ENCODE measurements at regions not wholly inside any gene's neighbourhood (a gene's known extent, or its start where the extent isn't known, plus 50 kb on each side); places are given as distances from the start of the nearest gene placed in this dataset.

DNA sequence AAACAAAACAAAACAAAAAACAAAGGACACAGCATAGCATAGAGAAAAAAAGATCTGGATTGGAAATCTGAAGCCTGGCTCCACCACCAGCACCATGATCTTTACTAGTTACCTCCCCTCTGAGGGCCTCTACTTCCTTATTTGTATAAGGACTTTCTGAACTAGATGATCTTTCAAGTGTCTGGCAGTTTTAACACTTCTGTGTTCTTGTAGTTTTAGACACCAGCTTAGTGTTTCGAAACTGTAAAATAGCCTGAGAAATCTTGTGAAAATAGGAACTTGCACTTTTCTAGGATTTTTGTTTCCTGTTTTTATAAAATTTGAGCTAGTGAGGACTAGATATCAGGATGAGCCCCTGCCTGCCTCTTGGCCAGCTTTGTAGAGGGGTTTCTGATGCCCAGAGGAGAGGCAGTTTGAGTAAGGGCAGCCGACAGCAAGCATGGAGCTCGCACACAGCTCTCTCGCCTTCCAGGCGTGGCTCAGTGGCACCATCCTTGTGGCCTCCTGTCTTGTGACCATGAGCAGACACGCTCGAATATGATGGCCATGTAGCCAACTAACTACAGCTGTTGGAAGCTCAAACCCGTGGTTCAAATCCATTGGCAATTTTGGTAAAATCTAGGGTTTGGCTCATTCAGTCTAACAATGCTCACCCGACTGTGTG lies 319.0 kb downstream of the KCNRG start:
- Histone ChIP-seq H3K27me3 (no peaks in the 10 kb centered on the region), H3K9me3 (no peaks in the 10 kb centered on the region), H3K4me3 (no peak overlapping the region), H3K27ac (peak overlapping the region in 2 of 4 donors; percentile 62 to 69), H3K4me1 (peaks cover 3 to 12% (median 11%) of the 10 kb centered on the region in 4 donors), H3K36me3 (no peaks in the 10 kb centered on the region)
- peak; percentile 68 to 81 for ATAC-seq (ENCODE audit: low FRiP score in 2 of 2)
- TF ChIP-seq, protein P1, sequence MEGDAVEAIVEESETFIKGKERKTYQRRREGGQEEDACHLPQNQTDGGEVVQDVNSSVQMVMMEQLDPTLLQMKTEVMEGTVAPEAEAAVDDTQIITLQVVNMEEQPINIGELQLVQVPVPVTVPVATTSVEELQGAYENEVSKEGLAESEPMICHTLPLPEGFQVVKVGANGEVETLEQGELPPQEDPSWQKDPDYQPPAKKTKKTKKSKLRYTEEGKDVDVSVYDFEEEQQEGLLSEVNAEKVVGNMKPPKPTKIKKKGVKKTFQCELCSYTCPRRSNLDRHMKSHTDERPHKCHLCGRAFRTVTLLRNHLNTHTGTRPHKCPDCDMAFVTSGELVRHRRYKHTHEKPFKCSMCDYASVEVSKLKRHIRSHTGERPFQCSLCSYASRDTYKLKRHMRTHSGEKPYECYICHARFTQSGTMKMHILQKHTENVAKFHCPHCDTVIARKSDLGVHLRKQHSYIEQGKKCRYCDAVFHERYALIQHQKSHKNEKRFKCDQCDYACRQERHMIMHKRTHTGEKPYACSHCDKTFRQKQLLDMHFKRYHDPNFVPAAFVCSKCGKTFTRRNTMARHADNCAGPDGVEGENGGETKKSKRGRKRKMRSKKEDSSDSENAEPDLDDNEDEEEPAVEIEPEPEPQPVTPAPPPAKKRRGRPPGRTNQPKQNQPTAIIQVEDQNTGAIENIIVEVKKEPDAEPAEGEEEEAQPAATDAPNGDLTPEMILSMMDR (IDR thresholded peaks at IDR 0.05), result no peak
- no peak for TF ChIP-seq POLR2A (IDR thresholded peaks at IDR 0.05)
- TF ChIP-seq POLR2AphosphoS5 (IDR thresholded peaks at IDR 0.05), result no peak
- no peak for TF ChIP-seq EP300 (IDR thresholded peaks at IDR 0.05)
- peak in 1 of 2 donors; percentile 30 for DNase-seq
- 81 to 93% methylated on average over 9 of the region's 9 CpGs for WGBS, 2 donors

DNA sequence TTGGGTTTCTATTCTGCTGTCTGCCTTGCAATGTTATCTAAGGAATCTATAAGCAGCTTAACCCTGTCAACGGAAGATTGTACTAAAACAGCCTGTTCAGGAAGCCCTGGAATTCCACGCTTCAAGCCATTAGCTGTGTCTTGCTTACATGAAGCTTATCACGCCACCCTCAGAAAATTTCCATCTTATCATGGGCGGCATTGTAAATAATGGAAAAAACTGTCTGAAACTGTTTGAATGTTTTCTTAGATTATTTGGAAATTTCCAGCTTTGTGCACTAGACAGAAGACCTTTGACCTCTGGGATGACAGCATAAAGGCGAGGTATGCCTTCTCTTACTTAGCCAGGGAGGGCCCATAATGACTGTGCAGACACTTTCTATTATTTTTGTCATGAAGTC lies 319.7 kb downstream of the KCNRG start:
- no peak for ATAC-seq (ENCODE audit: low FRiP score in 2 of 2)
- Histone ChIP-seq H3K9me3 (no peaks in the 10 kb centered on the region), H3K4me1 (peaks cover 3 to 12% (median 11%) of the 10 kb centered on the region in 4 donors), H3K27ac (no peak overlapping the region), H3K27me3 (no peaks in the 10 kb centered on the region), H3K36me3 (no peaks in the 10 kb centered on the region), H3K4me3 (no peak overlapping the region)
- DNase-seq, result no peak
- 80 to 83% methylated on average over 5 of the region's 5 CpGs for WGBS, 2 donors
- TF ChIP-seq POLR2A (IDR thresholded peaks at IDR 0.05), result no peak
- TF ChIP-seq, protein P1 (IDR thresholded peaks at IDR 0.05), result no peak
- no peak for TF ChIP-seq POLR2AphosphoS5 (IDR thresholded peaks at IDR 0.05)
- TF ChIP-seq EP300 (IDR thresholded peaks at IDR 0.05), result no peak

DNA sequence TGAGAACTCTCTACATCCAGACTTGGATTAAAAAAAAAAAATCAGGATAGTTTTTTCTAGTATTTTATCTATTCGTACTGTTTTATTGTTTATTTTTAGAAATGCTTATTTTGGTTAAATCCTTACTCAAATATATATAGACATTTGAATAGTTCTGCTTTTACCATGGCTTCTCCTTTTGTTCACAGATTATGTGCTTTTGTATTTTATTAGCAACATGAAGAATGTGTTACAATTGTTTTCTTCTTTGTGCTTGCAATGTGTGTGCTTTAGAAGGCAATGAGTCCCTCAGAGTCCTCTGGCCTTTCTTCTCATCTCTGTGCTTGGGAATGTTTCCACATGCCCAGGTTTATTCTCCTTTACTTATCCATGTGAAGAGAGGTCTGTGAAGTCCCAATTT lies 324.0 kb downstream of the KCNRG start:
- Histone ChIP-seq H3K4me3 (no peak overlapping the region), H3K9me3 (no peaks in the 10 kb centered on the region), H3K4me1 (peaks cover 3 to 12% (median 6%) of the 10 kb centered on the region in 4 donors), H3K36me3 (no peaks in the 10 kb centered on the region), H3K27me3 (no peaks in the 10 kb centered on the region), H3K27ac (no peak overlapping the region)
- 80 to 82% methylated on average over 1 of the region's 1 CpG for WGBS, 2 donors
- no peak for ATAC-seq (ENCODE audit: low FRiP score in 2 of 2)
- no peak for DNase-seq
- no peak for TF ChIP-seq POLR2AphosphoS5 (IDR thresholded peaks at IDR 0.05)
- no peak for TF ChIP-seq EP300 (IDR thresholded peaks at IDR 0.05)
- no peak for TF ChIP-seq POLR2A (IDR thresholded peaks at IDR 0.05)
- TF ChIP-seq, protein P1 (IDR thresholded peaks at IDR 0.05), result no peak

DNA sequence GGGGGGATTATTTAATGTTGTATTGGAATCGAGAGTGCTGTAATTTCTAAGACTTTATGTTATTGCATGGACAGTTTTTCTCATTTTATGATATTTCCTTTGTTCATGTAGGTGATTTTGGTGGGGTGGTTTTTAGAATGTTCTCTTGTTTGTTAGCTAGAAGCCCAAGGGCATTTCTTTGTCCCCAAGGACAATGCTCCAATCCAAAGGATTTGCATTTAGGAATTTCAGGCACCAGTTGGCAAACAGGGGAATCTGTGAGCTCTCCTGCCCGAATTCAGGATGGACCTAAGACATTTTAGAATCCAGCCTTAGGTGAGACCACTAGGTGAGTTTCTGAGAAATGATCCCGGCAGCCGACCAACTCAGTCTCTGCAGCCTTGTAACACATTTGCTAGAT lies 324.9 kb downstream of the KCNRG start:
- 84 to 86% methylated on average over 4 of the region's 4 CpGs for WGBS, 2 donors
- peaks cover 0 to 3% (median 0%) of the 10 kb centered on the region in 4 donors for H3K4me1 ChIP-seq
- H3K27ac ChIP-seq, result no peak overlapping the region

More for the DNA sequence above, 324.9 kb downstream of the KCNRG start:
- TF ChIP-seq POLR2A (IDR thresholded peaks at IDR 0.05) (no peak), EP300 (IDR thresholded peaks at IDR 0.05) (no peak), POLR2AphosphoS5 (IDR thresholded peaks at IDR 0.05) (no peak)
- TF ChIP-seq, protein P1 (IDR thresholded peaks at IDR 0.05), result no peak
- Histone ChIP-seq H3K27me3 (no peaks in the 10 kb centered on the region), H3K36me3 (no peaks in the 10 kb centered on the region), H3K9me3 (no peaks in the 10 kb centered on the region), H3K4me3 (no peak overlapping the region)
- ATAC-seq (ENCODE audit: low FRiP score in 2 of 2), result no peak
- no peak for DNase-seq
